ENCODE measurements at regions not wholly inside any gene's neighbourhood (a gene's known extent, or its start where the extent isn't known, plus 50 kb on each side); places are given as distances from the start of the nearest gene placed in this dataset.

DNA sequence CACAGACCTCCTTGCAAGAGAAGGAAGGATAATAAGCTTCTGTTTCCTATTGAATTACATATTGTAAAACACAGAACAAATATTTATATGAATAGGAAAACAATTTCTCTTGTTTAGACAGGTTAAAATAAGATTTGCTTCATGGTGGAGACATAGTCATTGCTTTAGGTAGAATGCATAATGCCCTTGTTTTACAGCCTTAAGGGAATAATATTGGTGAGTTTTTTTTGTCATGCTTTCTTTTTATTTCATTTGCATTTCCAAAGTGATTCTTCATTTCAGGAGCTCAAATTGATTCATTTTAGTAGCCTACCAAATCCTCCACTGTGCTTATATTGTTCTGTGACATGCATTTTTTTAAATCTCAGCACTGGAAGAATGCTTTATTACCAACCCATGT is 690.7 kb downstream of the OLFM4 start:
- TF ChIP-seq, protein P1, sequence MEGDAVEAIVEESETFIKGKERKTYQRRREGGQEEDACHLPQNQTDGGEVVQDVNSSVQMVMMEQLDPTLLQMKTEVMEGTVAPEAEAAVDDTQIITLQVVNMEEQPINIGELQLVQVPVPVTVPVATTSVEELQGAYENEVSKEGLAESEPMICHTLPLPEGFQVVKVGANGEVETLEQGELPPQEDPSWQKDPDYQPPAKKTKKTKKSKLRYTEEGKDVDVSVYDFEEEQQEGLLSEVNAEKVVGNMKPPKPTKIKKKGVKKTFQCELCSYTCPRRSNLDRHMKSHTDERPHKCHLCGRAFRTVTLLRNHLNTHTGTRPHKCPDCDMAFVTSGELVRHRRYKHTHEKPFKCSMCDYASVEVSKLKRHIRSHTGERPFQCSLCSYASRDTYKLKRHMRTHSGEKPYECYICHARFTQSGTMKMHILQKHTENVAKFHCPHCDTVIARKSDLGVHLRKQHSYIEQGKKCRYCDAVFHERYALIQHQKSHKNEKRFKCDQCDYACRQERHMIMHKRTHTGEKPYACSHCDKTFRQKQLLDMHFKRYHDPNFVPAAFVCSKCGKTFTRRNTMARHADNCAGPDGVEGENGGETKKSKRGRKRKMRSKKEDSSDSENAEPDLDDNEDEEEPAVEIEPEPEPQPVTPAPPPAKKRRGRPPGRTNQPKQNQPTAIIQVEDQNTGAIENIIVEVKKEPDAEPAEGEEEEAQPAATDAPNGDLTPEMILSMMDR (IDR thresholded peaks at IDR 0.05; ENCODE audit: insufficient read depth, low read depth, low read length) = no peak
- no peak for DNase-seq (ENCODE audit: low read depth)
- H3K4me3 ChIP-seq (ENCODE audit: low read depth, low read length) = no peak overlapping the region

DNA sequence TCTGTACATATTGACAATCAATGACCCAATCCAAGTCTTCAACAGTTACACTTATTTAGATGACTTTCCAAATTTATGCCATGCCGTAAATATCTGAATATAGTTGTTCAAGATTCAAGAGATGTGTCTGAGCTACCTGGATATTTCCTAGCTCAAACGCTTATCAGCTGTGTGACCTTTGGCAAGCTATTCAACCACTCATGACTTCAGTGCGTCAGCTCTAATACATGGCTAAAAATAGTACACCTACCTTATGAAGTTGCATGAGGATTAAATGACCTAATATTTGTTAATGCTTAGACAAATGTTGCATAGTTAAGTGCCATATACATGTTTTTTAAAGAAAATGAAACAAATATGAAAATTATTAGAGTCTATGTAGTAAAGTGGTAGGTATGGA is 704.1 kb downstream of the OLFM4 start:
- no peak overlapping the region for H3K4me3 ChIP-seq (ENCODE audit: low read depth, low read length)
- TF ChIP-seq, protein P1 (IDR thresholded peaks at IDR 0.05; ENCODE audit: insufficient read depth, low read depth, low read length) = no peak
- no peak for DNase-seq (ENCODE audit: low read depth)

DNA sequence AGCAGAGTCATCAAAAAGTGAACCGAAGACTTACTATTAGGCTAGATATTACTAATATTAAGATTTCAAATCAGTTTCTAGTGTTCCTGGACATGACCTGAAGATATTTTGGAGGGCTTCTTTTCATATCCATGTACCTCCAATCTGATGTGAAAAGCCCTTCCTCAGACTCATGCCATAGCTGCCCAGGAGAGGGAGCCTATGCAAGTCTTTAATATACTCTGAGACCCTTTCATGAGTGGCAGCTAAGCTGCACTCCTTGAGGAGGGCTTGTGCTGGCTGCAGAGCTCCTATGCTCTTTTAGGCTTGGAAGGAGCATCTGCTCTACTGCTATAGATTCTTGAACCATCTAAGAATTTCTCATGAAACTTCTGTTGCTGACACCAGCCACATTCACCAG is 715.3 kb downstream of the OLFM4 start:
- no peak for DNase-seq (ENCODE audit: low read depth)
- TF ChIP-seq, protein P1 (IDR thresholded peaks at IDR 0.05; ENCODE audit: insufficient read depth, low read depth, low read length) = no peak
- H3K4me3 ChIP-seq (ENCODE audit: low read depth, low read length) = no peak overlapping the region

DNA sequence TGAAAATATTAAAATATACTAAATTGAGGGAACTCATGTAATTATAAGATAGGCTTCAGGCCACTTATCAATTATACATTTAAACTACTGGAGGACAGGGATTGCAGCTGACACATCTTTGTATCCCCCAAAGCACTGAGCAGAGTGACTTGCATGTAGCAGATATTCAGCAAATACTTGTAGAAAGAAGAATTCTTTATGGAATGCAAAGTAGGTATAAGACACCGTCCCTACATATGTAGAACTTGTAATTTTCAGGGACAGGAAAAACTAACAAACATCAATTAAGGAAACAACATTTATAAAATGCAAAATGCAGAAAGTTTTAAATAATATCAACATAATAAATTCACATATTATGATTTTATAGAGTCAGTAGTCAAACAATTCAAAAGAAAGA is 719.2 kb downstream of the OLFM4 start:
- no peak overlapping the region for H3K4me3 ChIP-seq (ENCODE audit: low read depth, low read length)
- DNase-seq (ENCODE audit: low read depth) = no peak
- TF ChIP-seq, protein P1 (IDR thresholded peaks at IDR 0.05; ENCODE audit: insufficient read depth, low read depth, low read length) = no peak

DNA sequence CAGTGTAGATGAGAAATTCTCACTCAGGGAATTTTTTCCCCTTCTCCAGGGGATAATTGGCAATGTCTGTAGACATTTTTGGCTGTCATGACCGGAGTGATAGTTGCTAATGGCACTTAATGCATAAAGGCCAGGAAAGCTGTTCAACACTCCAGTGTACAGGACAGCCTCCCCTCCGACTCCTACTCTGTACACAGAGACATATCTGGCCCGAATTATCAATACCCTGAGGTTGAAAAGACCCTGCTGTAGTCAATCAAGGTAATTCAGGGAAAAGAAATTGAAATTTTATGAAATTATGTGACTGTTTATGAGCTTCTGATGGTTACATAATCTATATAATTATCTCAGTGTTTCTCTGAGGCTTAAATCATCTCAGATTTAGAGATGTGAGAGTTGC is 720.7 kb downstream of the OLFM4 start:
- no peak for DNase-seq (ENCODE audit: low read depth)
- H3K4me3 ChIP-seq (ENCODE audit: low read depth, low read length) = no peak overlapping the region
- TF ChIP-seq, protein P1 (IDR thresholded peaks at IDR 0.05; ENCODE audit: insufficient read depth, low read depth, low read length) = no peak

DNA sequence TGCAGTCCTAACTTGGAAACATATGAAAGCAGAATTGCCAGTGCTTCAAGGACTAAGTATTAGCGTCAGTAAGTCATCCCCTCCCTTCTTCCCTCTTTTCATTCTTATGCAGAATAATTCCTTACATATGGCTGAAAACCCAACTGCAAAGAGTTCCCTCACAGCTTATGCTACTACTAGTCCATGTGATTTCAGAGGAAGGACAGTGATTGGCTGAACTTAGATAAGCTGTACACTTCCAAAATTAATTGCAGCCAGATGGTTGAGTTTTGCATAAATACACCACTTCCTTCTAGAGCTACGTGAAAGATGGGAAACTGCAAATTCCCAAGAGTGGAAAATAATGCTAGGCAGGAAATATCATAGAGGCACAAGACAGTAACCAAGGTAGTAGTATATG is 730.4 kb downstream of the OLFM4 start:
- TF ChIP-seq, protein P1 (IDR thresholded peaks at IDR 0.05; ENCODE audit: insufficient read depth, low read depth, low read length) = no peak
- H3K4me3 ChIP-seq (ENCODE audit: low read depth, low read length) = no peak overlapping the region
- no peak for DNase-seq (ENCODE audit: low read depth)

DNA sequence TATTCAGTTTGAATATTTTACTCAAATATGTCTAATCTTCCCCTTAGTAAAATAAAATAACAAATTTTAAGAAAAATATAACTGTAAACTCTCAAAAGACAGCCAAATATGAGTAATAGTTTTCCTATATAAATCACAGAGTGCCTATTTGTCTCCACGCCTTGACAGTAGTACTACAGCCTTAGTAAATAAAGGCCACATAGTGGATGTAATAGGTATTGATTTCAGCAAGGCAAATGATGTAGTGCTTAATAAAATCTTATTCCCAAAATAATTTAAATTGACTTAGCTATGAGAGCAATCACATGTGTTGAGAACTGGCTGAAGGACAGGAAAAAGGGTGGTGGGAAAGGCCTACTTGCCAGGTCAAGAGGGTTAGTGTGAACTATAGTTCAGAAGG is 747.2 kb downstream of the OLFM4 start:
- no peak overlapping the region for H3K4me3 ChIP-seq (ENCODE audit: low read depth, low read length)
- TF ChIP-seq, protein P1 (IDR thresholded peaks at IDR 0.05; ENCODE audit: insufficient read depth, low read depth, low read length) = no peak
- DNase-seq (ENCODE audit: low read depth) = no peak
